CD4-positive, alpha-beta T cell treated with Interleukin-10 for 1 hour (primary cell): ENCODE measurements at regions not wholly inside any gene's neighbourhood (a gene's known extent, or its start where the extent isn't known, plus 50 kb on each side); places are given as distances from the start of the nearest gene placed in this dataset.
A peak's percentile ranks its signal among the peaks of the same experiment; 100 is the strongest.

ENCODE experiments used
- DNase-seq: peaks from one replicate; pipeline ENCODE4 v3.0.0-alpha.2; 2020

GRCh38 chr2:12934146-12934756 is 217.5 kb downstream of the TRIB2 start:
- DNase-seq = no peak

GRCh38 chr2:12935222-12935621 is 218.5 kb downstream of the TRIB2 start:
- no peak for DNase-seq

GRCh38 chr2:12935796-12936195 is 219.1 kb downstream of the TRIB2 start:
- no peak for DNase-seq

- DNase-seq = no peak
Observed at GRCh38 chr2:12941203-12941602, 224.5 kb downstream of the TRIB2 start.

- no peak for DNase-seq
Observed at GRCh38 chr2:12948231-12948960, 231.7 kb downstream of the TRIB2 start.

- DNase-seq = no peak
Observed at GRCh38 chr2:12948961-12949353, 232.2 kb downstream of the TRIB2 start.

GRCh38 chr2:12949406-12949805 is 232.7 kb downstream of the TRIB2 start:
- no peak for DNase-seq

GRCh38 chr2:12950174-12950573 is 233.4 kb downstream of the TRIB2 start:
- DNase-seq = no peak

GRCh38 chr2:12950957-12951656 is 234.4 kb downstream of the TRIB2 start:
- DNase-seq = no peak

- no peak for DNase-seq
Observed at GRCh38 chr2:12951657-12951973, 234.9 kb downstream of the TRIB2 start.

GRCh38 chr2:12953596-12953995 is 236.9 kb downstream of the TRIB2 start:
- no peak for DNase-seq

GRCh38 chr2:12955864-12956263 is 239.1 kb downstream of the TRIB2 start:
- DNase-seq = no peak

- DNase-seq = no peak
Observed at GRCh38 chr2:12957251-12957650, 240.5 kb downstream of the TRIB2 start.

GRCh38 chr2:12959935-12960334 is 243.2 kb downstream of the TRIB2 start:
- no peak for DNase-seq

GRCh38 chr2:12960671-12961070 is 243.9 kb downstream of the TRIB2 start:
- DNase-seq = no peak

- DNase-seq = no peak
Observed at GRCh38 chr2:12964904-12965539, 248.3 kb downstream of the TRIB2 start.

- DNase-seq = peak; percentile 44
Observed at GRCh38 chr2:12965540-12966269, 249.0 kb downstream of the TRIB2 start.

- no peak for DNase-seq
Observed at GRCh38 chr2:12967804-12968203, 251.1 kb downstream of the TRIB2 start.

- no peak for DNase-seq
Observed at GRCh38 chr2:12968399-12968798, 251.7 kb downstream of the TRIB2 start.

GRCh38 chr2:12970861-12971260 is 254.1 kb downstream of the TRIB2 start:
- DNase-seq = no peak

GRCh38 chr2:12971581-12972365 is 255.0 kb downstream of the TRIB2 start:
- no peak for DNase-seq
